ENCODE measurements at regions not wholly inside any gene's neighbourhood (a gene's known extent, or its start where the extent isn't known, plus 50 kb on each side); places are given as distances from the start of the nearest gene placed in this dataset.
"Not testable (repeated sequence)": the region's sequence is repeated elsewhere in the genome, so short reads cannot be mapped to it uniquely, and the experiment has no call there.

- in situ Hi-C loops (cut with MboI; ENCODE audit: low sequenced_read_pairs), result no loop called here
These were observed 219.0 kb downstream of the SHQ1 start for GRCh38 chr3:72629191-72629631.

- in situ Hi-C loops (cut with MboI; ENCODE audit: low sequenced_read_pairs), result no loop called here
These were observed 220.2 kb downstream of the SHQ1 start for GRCh38 chr3:72628065-72628464.

GRCh38 chr3:72627271-72627670, 221.0 kb downstream of the SHQ1 start:
- in situ Hi-C loops (cut with MboI; ENCODE audit: low sequenced_read_pairs), result no loop called here

DNA sequence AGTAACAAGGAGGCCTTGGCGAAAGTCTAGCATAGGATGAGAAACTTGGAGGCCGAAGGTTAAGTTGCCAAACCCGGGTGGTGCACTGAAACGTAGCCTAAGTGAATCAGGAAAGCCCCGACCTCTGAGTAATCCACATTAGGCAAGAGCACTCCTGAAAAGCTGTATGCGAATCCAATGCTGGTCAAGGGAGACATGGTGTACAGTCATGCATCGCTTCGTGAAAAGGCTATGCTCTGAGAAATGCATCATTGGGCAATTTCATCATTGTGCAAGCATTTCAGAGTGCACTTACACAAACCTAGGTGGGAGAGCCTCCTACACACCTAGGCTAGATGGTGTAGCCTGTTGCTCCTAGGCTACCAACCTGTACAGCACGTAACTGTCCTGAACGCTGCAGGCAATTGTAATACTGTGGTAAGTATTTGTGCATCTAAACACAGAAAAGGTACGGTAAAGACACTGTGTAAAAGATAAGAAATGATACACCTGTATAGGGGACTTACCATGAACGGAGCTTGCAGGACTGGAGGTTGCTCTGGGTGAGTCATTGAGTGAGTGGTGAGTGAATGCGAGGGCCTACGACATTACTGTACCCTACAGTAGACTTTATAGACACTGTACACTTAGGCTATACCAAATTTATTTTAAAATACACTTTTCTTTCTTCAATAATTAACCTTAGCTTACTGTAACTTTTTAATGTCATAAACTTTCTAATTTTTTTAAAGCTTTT, 222.5 kb downstream of the SHQ1 start:
- in situ Hi-C loops (cut with MboI; ENCODE audit: low sequenced_read_pairs), result no loop called here

DNA sequence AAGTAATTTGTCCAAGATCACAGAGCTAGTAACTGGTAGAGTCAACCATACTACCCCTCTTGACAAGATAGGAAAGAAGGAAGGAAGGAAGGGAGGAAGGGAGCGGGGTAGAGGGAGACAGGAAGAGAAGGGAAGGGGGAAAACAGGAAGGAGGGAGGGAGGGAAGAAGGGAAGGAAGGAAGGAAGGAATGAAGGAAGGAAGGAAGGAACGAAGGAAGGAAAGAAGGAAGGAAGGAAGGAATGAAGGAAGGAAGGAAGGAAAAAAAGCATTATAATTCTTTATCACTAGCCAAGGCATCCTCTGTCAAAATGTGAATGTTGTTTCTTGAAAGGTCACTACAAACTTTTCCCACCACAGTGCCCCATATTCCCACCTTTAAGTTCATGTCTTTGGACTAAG, 223.6 kb downstream of the SHQ1 start:
- in situ Hi-C loops (cut with MboI; ENCODE audit: low sequenced_read_pairs), result no loop called here

DNA sequence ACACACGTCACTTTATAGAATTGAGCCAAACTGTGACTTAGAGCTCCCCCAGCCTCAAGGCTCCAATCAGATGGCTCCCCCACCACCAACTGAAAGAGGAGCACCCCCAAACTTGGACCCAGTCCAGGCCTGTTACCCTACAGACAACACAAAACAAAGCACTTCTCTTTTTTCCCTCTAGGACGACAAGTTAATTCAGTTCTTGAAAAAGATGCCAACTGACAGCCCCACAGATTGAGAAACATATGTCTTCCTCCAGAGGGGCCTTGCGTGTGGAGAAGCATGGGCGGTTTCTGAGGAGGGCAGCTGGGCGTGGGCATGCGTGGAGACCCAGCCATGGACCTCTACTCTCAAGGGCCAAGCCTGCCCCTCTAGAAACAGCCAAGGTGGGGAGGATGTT, 229.5 kb downstream of the SHQ1 start:
- in situ Hi-C loops (cut with MboI; ENCODE audit: low sequenced_read_pairs), result no loop called here

DNA sequence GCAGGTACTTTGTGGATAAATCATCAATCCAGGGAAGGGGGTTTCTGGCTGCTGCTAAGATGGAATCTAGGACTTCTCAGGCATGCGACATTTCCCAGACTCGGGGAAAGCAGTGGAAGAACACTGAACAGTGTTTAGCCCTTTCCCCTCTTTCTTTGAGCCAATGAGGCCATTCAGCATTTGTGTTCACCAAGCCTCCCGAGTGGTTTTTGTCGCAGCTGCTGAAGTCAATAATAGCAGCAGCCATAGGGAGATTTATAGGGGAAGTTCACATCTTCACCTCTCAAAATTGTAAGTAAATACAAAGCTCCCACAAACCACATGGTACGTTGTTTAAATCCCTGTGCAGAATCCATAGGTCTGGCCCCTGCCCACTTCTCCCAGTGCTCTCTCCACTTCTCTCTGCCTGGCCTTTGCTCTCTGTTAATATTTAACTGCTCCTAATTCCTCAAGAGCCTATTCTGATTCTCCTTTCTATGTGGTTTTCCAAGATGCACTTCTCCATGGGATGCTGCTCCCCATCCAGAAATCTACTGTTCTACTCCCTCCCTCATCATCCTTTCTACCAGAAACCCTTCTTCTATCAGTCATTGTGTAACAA, 230.7 kb downstream of the SHQ1 start:
- in situ Hi-C loops (cut with MboI; ENCODE audit: low sequenced_read_pairs), result no loop called here

- in situ Hi-C loops (cut with MboI; ENCODE audit: low sequenced_read_pairs), result no loop called here
These were observed 232.5 kb downstream of the SHQ1 start for GRCh38 chr3:72615776-72616175.

- in situ Hi-C loops (cut with MboI; ENCODE audit: low sequenced_read_pairs), result no loop called here
These were observed 233.1 kb downstream of the SHQ1 start for GRCh38 chr3:72615182-72615581.

DNA sequence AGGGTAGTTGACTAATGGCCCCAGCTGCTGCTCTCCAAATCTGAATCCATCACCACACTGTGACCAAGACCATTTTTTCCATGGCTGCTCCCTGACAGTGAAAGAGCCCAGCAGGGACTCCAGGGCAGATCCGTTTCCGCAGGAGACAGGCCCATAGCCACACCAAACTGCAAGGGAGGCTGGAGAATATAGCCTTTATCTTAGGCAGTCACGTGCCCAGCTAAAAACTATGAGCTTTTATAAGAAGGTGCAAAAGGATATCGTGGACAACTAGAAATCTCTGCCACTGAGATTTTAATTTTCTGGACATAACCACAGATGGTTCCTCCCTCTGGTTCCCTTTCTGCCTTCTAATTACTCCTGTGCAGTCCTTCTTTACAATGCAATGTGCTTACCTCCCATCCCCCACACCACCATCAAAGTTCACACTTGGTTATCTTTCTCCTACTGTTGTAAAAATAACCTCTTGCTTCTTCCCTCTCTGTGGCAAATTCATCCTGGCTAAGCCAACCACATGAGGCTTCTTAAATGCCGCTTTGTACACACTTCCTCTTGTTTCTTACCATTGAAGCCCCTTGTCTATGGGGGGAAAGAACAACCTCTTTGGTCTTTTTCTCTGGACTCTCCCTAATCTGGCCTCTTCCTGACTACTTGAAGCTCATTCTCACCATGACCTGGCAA, 233.7 kb downstream of the SHQ1 start:
- in situ Hi-C loops (cut with MboI; ENCODE audit: low sequenced_read_pairs), result no loop called here

DNA sequence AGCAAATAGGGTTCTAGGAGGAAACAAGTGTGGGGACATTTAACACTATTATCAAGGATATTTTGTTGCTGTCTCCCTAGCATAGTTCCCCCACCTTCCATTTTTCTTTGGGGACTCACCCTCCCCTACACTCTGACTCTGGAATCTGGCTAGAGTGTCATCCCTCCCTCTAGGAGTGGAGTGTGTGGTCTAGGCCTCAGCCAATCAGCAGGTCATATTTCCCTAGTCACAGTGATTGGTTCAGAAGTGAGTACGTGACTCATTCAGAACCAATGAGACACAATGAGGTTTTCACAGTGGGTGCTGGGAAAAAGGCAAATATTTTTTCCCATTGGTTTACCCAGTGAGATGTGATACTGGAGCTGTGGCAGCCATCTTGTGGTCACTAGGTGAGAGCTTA, 234.4 kb downstream of the SHQ1 start:
- in situ Hi-C loops (cut with MboI; ENCODE audit: low sequenced_read_pairs), result no loop called here

- in situ Hi-C loops (cut with MboI; ENCODE audit: low sequenced_read_pairs), result not testable (repeated sequence)
These were observed 239.1 kb downstream of the SHQ1 start for GRCh38 chr3:72609114-72609513.

- in situ Hi-C loops (cut with MboI; ENCODE audit: low sequenced_read_pairs), result no loop called here
These were observed 242.0 kb downstream of the SHQ1 start for GRCh38 chr3:72606005-72606800.

- in situ Hi-C loops (cut with MboI; ENCODE audit: low sequenced_read_pairs), result no loop called here
These were observed 243.9 kb downstream of the SHQ1 start for GRCh38 chr3:72604328-72604727.

DNA sequence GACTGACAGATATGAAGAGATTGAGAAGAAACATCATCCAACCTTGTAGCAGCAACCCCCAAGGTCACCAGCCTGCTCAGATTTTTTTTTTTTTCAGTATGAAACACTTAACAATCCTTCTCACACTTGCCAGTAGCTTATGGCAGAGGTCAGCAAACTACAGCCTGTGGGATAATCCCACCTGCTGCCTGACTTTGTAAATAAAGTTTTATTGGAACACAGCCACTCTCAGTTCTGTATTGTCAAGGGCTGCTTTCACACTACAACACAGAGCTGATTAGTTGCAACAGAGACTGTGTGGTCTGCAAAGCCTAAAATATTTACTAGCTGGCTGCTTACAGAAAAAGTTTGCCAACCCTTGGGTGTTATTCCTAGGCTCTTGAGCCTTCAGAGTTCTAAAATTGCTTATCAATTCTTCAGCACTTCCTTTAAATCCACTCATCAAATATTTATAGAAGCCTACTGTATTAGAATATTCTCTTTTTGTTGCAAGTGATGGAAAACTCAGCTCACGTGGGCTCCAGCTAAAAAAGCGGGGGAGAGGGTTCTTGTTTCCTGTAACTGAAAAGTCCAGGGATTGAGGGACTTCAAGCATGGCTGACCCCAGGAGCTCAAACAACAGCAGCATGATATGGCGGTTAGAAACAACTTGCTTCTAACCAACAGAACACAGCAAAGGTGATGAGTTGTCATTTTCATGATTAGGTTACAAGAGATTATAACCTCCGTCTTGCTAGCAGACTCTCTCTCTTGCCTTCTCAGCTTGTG, 246.1 kb downstream of the SHQ1 start:
- in situ Hi-C loops (cut with MboI; ENCODE audit: low sequenced_read_pairs), result no loop called here

DNA sequence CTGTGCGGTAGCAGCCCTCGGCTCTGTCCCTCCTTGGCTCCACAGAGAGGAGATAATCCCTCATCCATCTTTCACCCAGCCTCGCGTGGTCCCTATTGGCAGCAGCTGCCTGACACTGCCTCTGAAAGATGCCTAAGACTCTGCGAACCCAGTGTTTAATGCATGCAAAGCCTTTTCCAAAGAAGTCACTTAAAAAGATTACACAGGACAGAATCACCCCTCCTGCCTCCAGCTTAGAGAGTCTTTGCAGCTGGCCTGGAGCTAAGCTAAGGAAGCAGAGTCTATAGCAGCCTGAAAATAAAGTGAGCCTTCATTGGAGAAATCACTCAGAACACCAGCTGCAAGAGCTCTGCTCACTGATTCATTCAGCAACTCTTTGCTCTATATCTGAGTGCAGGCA, 247.2 kb downstream of the SHQ1 start:
- in situ Hi-C loops (cut with MboI; ENCODE audit: low sequenced_read_pairs), result no loop called here

GRCh38 chr3:72597756-72598195, 250.5 kb downstream of the SHQ1 start:
- in situ Hi-C loops (cut with MboI; ENCODE audit: low sequenced_read_pairs), result no loop called here

DNA sequence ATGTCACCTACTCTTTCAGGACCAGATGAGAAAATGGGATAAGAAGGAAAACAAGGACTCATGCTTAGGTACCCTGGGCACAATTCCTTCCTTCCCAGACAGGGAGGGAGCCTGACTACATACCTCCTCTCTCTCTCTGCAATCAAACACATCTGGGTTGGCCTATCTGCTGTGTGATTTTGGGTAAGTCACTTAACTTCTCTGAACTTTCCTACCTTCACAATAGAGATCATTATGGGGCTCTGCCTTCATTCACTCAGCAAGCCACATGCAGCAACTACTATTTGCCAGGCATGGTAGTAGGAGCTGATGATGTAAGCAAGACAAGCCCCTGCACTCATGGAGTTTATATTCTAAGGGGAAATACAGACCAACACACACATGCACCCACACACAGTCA, 251.2 kb downstream of the SHQ1 start:
- in situ Hi-C loops (cut with MboI; ENCODE audit: low sequenced_read_pairs), result no loop called here

- in situ Hi-C loops (cut with MboI; ENCODE audit: low sequenced_read_pairs), result no loop called here
These were observed 252.2 kb downstream of the SHQ1 start for GRCh38 chr3:72595927-72596610.

DNA sequence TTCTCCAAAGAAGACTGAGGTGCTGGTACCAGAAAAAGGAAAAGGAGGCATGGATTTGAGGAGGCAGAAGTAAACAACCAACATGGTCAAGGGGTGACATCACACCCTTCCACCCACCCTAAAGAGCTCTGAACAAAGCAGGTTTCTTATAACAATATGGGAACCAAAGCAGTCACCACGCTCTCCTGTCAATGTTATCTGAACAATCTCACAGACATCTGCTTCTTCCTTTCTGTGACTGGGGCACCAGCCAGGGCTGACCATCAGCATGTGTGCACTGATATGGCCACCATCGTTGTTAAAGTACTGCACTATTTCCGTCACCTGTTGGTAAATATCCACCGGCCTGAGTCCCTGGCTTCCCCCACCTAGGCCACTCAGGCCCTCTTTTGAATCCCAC, 252.9 kb downstream of the SHQ1 start:
- in situ Hi-C loops (cut with MboI; ENCODE audit: low sequenced_read_pairs), result no loop called here

Data from HL-60/S4 treated with phorbol 12-myristate 13-acetate at 8.2 ng/mL for 4 days and 3 days (cell line).